Stomach (tissue), 8 donors: ENCODE measurements at regions not wholly inside any gene's neighbourhood (a gene's known extent, or its start where the extent isn't known, plus 50 kb on each side); places are given as distances from the start of the nearest gene placed in this dataset.

Experiments
- DNase-seq, 2 donors: peaks; one replicate each; pipeline versions ENCODE4 v3.0.0 to v3.0.0-alpha.2; 2013 to 2019
- H3K27ac ChIP-seq, 5 donors: fragments of 200-600 bp in 4 of 5; sonication (generic) in 4 of 5; one replicate each; pipeline ENCODE4 v1.5.1; 2013 to 2019; ENCODE audit warnings: mild to moderate bottlenecking in 1 of 5, moderate library complexity in 1 of 5
- H3K27me3 ChIP-seq, 3 donors: fragments of 200-600 bp; sonication (generic); one replicate each; pipeline ENCODE4 v1.5.1; 2017 to 2019; ENCODE audit warnings: mixed run types in 1 of 3
- H3K36me3 ChIP-seq, 4 donors: fragments of 200-600 bp; sonication (generic); 1 replicate in 3 of 4; 2 replicates in 1 of 4; pipeline ENCODE4 v1.5.1; 2016 to 2019
- H3K4me1 ChIP-seq, 4 donors: fragments of 200-600 bp; sonication (generic); one replicate each; pipeline ENCODE4 v1.5.1; 2016 to 2019
- H3K4me3 ChIP-seq, 4 donors: fragments of 200-600 bp; sonication (generic) in 3 of 4; one replicate each; pipeline ENCODE4 v1.5.1; 2016 to 2019; ENCODE audit warnings: mild to moderate bottlenecking in 1 of 4
- H3K9me3 ChIP-seq, 4 donors: fragments of 200-600 bp; sonication (generic); one replicate each; pipeline ENCODE4 v1.5.1; 2016 to 2019
- CTCF ChIP-seq, 7 experiments: fragments of 450-650 bp in 4 of 7; fragments of 200-600 bp in 3 of 7; sonication (generic) in 3 of 7; IDR thresholded peaks; one replicate each; pipeline ENCODE4 v1.5.1; 2016 to 2019; ENCODE audit warnings: antibody characterized with exemption in 7 of 7, control low read depth in 2 of 7, mild to moderate bottlenecking in 1 of 7
- EP300 ChIP-seq: sonication (generic); formaldehyde crosslinking; IDR thresholded peaks from one replicate; pipeline ENCODE4 v1.6.1; 2017; ENCODE audit warnings: antibody characterized with exemption
- POLR2A ChIP-seq, 4 donors: fragments of 450-650 bp; IDR thresholded peaks; one replicate each; pipeline ENCODE4 v1.6.1; 2016; ENCODE audit warnings: antibody characterized with exemption in 4 of 4, control low read depth in 2 of 4, mild to moderate bottlenecking in 1 of 4, moderate library complexity in 1 of 4
- POLR2AphosphoS5 ChIP-seq, 3 donors: sonication (generic); formaldehyde crosslinking; IDR thresholded peaks; one replicate each; pipeline ENCODE4 v1.6.1; 2016; ENCODE audit warnings: antibody characterized with exemption in 3 of 3
- WGBS, 5 donors: extraction: QIAGEN DNeasy Blood & Tissue Kit in 3 of 5; methylation state at CpG; one replicate each; pipeline versions ENCODE4 v1.1.5 to v1.1.7; 2013 to 2018; 5-methylcytosine and 5-hydroxymethylcytosine counted together
- intact Hi-C: fragments of 100-400 bp; cut with DNase I; formaldehyde crosslinking; loops from one replicate; pipeline ENCODE4 v1.15.1; 2023; ENCODE audit warnings: low total_unique reads
- donor health status: healthy with polysubstance abuse.
- donor health status: Bipolar disorder and iron deficiency.
- donor health status: healthy.

DNA sequence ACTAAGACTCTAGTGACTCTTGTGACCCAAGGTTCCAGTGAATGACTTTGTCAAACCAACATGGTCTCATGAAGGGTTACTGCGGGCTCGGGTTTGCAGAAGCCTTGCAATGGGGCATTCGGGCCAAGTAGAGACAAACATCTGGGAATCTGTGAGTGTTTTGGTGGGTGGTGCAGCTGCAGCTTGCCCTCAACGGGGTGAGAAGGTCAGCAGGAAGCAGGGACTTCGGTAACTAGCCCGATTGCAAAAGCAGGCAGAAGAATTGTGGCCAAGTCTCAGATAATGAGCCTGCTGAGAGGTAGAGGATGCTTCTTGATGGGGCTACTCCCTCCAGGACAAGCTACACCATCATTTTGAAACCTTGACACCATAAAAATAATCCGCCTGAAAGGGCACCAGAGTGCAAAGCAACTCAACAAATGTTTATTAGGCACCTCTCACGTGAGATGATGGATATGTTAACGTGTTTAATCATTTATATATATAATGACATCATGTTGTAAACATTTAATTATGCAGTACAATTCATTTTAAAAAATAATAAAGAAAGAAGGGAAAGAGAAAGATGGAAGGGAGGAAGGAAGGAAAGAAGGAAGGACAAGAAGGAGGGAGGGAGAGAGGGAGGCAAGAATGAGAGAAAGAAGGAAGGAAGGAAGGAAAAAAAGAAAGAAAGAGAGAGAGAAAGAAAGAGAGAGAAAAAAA, 263.9 kb upstream of the IGF1R start:
- TF ChIP-seq POLR2A (IDR thresholded peaks at IDR 0.05) (no peak), EP300 (no peak), CTCF (IDR thresholded peaks at IDR 0.05) (no peak), POLR2AphosphoS5 (IDR thresholded peaks at IDR 0.05) (no peak)
- Histone ChIP-seq H3K4me3 (no peak overlapping the region), H3K27me3 (peaks cover 0 to 8% (median 0%) of the 10 kb centered on the region in 3 donors), H3K27ac (no peak overlapping the region), H3K4me1 (no peaks in the 10 kb centered on the region), H3K36me3 (no peaks in the 10 kb centered on the region), H3K9me3 (peaks cover 0 to 8% (median 5%) of the 10 kb centered on the region in 4 donors)
- no peak for DNase-seq
- intact Hi-C loops = no loop called here
- 54 to 59% (median 58%) methylated on average over 9 of the region's 9 CpGs for WGBS, 5 donors

DNA sequence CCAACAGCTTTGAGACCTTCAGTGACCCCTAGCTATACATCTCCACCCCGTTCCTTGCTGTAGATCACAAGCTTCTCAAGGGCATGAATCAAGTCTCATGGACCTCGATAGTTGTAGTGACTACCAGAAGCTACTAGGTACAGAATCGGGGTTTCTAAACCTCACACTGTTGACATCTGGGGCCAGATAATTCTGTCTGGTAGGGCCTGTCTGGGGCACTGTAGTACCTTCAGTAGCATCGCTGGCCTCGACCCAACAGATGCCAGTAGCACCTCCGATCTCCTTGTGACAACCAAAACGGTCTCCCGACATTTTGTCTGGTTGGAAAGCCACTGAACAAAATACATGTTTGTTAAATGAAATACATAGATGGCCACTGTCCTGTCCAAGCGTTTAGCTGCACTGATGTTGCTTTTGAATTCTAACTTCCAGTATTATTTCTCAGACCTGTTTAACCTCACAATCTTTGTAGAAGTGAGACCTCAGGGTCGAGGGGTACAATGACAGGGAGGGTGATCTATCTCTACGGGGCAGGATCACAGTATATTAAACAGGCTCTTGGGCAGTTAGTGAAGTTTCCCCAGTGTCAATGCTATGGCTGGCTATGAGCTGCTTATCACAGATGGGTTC, 262.5 kb upstream of the IGF1R start:
- 81 to 85% (median 81%) methylated on average over 10 to 11 of the region's 11 CpGs for WGBS, 5 donors
- no peak for TF ChIP-seq EP300
- no peak for TF ChIP-seq POLR2A (IDR thresholded peaks at IDR 0.05)
- TF ChIP-seq POLR2AphosphoS5 (IDR thresholded peaks at IDR 0.05) = no peak
- no peak for TF ChIP-seq CTCF (IDR thresholded peaks at IDR 0.05)
- intact Hi-C loops = no loop called here

DNA sequence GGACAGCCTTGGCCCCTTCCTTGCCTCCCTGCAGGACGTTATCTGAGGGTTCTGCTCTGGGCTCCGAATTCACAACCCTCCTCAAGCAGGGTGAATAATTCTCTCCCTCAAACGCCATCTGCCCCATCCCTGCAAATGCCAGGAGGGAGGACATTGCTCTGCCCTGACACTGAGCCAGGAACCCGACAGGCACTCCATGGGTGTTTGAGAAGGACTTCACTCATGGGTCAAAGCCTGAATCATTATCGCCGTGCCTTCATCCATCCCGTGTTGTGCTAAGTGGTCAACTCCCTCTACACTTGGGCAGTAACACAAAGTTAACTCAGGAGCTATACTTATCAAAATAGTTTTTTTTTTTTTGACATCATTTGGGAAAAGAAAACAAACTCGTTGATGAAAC, 261.8 kb upstream of the IGF1R start:
- no peak for TF ChIP-seq CTCF (IDR thresholded peaks at IDR 0.05)
- TF ChIP-seq POLR2A (IDR thresholded peaks at IDR 0.05) = no peak
- no peak for TF ChIP-seq EP300
- no peak for TF ChIP-seq POLR2AphosphoS5 (IDR thresholded peaks at IDR 0.05)

More for the DNA sequence above, 262.5 kb upstream of the IGF1R start:
- Histone ChIP-seq H3K9me3 (no peaks in the 10 kb centered on the region), H3K27me3 (peaks cover 0 to 8% (median 0%) of the 10 kb centered on the region in 3 donors), H3K4me1 (no peaks in the 10 kb centered on the region), H3K4me3 (no peak overlapping the region), H3K36me3 (no peaks in the 10 kb centered on the region), H3K27ac (no peak overlapping the region)
- DNase-seq = no peak

DNA sequence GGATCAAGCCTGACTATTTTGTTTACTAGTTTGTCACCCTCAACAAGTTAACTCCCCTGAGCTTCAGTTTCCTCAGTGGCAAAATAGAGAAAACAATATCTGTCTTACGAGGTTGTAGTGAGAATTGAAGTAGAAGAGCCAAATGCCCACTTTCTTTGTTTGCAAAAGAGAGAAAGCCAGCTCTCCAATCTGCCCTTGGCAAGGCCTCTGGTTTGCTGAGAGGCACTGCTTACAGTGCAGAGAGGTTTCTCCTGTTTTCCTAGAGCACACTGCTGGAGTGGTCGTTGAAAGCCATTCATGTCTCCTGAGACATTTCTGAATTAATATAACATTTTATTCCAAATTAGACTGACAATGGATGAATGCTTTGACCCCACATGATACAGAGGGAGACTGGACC, 260.5 kb upstream of the IGF1R start:
- Histone ChIP-seq H3K4me3 (no peak overlapping the region), H3K4me1 (no peaks in the 10 kb centered on the region), H3K27ac (no peak overlapping the region), H3K36me3 (no peaks in the 10 kb centered on the region), H3K9me3 (no peaks in the 10 kb centered on the region), H3K27me3 (peaks cover 0 to 8% (median 4%) of the 10 kb centered on the region in 3 donors)
- WGBS, 5 donors = 25 to 52% (median 40%) methylated on average over 2 of the region's 2 CpGs
- intact Hi-C loops = no loop called here
- TF ChIP-seq POLR2A (IDR thresholded peaks at IDR 0.05) = no peak
- no peak for TF ChIP-seq EP300
- TF ChIP-seq POLR2AphosphoS5 (IDR thresholded peaks at IDR 0.05) = no peak
- TF ChIP-seq CTCF (IDR thresholded peaks at IDR 0.05) = no peak
- DNase-seq = no peak

More for the DNA sequence above, 261.8 kb upstream of the IGF1R start:
- intact Hi-C loops = no loop called here
- H3K4me1 ChIP-seq = no peaks in the 10 kb centered on the region
- no peak for DNase-seq
- no peak overlapping the region for H3K4me3 ChIP-seq
- 68 to 79% (median 78%) methylated on average over 8 of the region's 8 CpGs for WGBS, 5 donors
- H3K27ac ChIP-seq = no peak overlapping the region
- no peaks in the 10 kb centered on the region for H3K36me3 ChIP-seq
- no peaks in the 10 kb centered on the region for H3K9me3 ChIP-seq
- peaks cover 0 to 8% (median 0%) of the 10 kb centered on the region in 3 donors for H3K27me3 ChIP-seq
